NCI-H460 (cell line): ENCODE measurements at regions not wholly inside any gene's neighbourhood (a gene's known extent, or its start where the extent isn't known, plus 50 kb on each side); places are given as distances from the start of the nearest gene placed in this dataset.

Source experiments
- DNase-seq: peaks from one replicate; pipeline ENCODE4 v3.0.0-alpha.2; 2016; ENCODE audit warnings: low read depth; ENCODE audit errors: extremely low read depth

GRCh38 chr1:229186373-229187056 is 84.4 kb upstream of the RAB4A start:
- no peak for DNase-seq

GRCh38 chr1:229190057-229190575 is 80.8 kb upstream of the RAB4A start:
- DNase-seq, result no peak

GRCh38 chr1:229191066-229191674 is 79.7 kb upstream of the RAB4A start:
- no peak for DNase-seq

GRCh38 chr1:229192031-229192430 is 78.9 kb upstream of the RAB4A start:
- DNase-seq, result peak; percentile 38

- no peak for DNase-seq
These were observed 78.1 kb upstream of the RAB4A start for GRCh38 chr1:229192853-229193252.

- DNase-seq, result no peak
These were observed 76.8 kb upstream of the RAB4A start for GRCh38 chr1:229194096-229194495.

GRCh38 chr1:229195246-229195645 is 75.7 kb upstream of the RAB4A start:
- DNase-seq, result no peak

- no peak for DNase-seq
These were observed 74.3 kb upstream of the RAB4A start for GRCh38 chr1:229196404-229197264.

GRCh38 chr1:229197265-229197585 is 73.7 kb upstream of the RAB4A start:
- DNase-seq, result no peak

- no peak for DNase-seq
These were observed 71.4 kb upstream of the RAB4A start for GRCh38 chr1:229199261-229200243.

- peak; percentile 19 for DNase-seq
These were observed 67.7 kb upstream of the RAB4A start for GRCh38 chr1:229203030-229203751.

- DNase-seq, result no peak
These were observed 66.8 kb upstream of the RAB4A start for GRCh38 chr1:229203991-229204632.

GRCh38 chr1:229204921-229205777 is 65.8 kb upstream of the RAB4A start:
- no peak for DNase-seq

- DNase-seq, result no peak
These were observed 65.1 kb upstream of the RAB4A start for GRCh38 chr1:229205854-229206253.

GRCh38 chr1:229207916-229208315 is 63.0 kb upstream of the RAB4A start:
- DNase-seq, result no peak

GRCh38 chr1:229208481-229208880 is 62.4 kb upstream of the RAB4A start:
- no peak for DNase-seq

- no peak for DNase-seq
These were observed 61.5 kb upstream of the RAB4A start for GRCh38 chr1:229209386-229209785.

GRCh38 chr1:229209816-229210215 is 61.1 kb upstream of the RAB4A start:
- DNase-seq, result no peak
